ENCODE measurements at regions not wholly inside any gene's neighbourhood (a gene's known extent, or its start where the extent isn't known, plus 50 kb on each side); places are given as distances from the start of the nearest gene placed in this dataset.

- peaks cover 2 to 43% of the 10 kb centered on the region in 2 donors for H3K4me1 ChIP-seq (ENCODE audit: control insufficient read depth in 1 of 2, low read depth in 2 of 2)
- H3K4me3 ChIP-seq = no peak overlapping the region
- no peak overlapping the region for H3K27ac ChIP-seq
- ATAC-seq (ENCODE audit: insufficient number of reproducible peaks, low FRiP score, low read depth) = no peak
- TF ChIP-seq CTCF (IDR thresholded peaks at IDR 0.05) = no peak
- no peaks in the 10 kb centered on the region for H3K9me3 ChIP-seq
- no peaks in the 10 kb centered on the region for H3K36me3 ChIP-seq
- no peak for DNase-seq (ENCODE audit: low spot score)
- H3K27me3 ChIP-seq (replicated peaks; ENCODE audit: insufficient read depth) = no peaks in the 10 kb centered on the region
Measured at GRCh38 chr13:106879806-106880205, 311.9 kb upstream of the ARGLU1 start.

GRCh38 chr13:106874323-106874722 is 306.4 kb upstream of the ARGLU1 start:
- Histone ChIP-seq H3K9me3 (no peaks in the 10 kb centered on the region), H3K27me3 (replicated peaks; ENCODE audit: insufficient read depth) (no peaks in the 10 kb centered on the region), H3K36me3 (no peaks in the 10 kb centered on the region), H3K4me1 (ENCODE audit: control insufficient read depth in 1 of 2, low read depth in 2 of 2) (peaks cover 6 to 23% of the 10 kb centered on the region in 2 donors), H3K4me3 (no peak overlapping the region), H3K27ac (peak overlapping the region; percentile 33 to 37)
- DNase-seq (ENCODE audit: low spot score) (no peak), ATAC-seq (ENCODE audit: insufficient number of reproducible peaks, low FRiP score, low read depth) (no peak)
- TF ChIP-seq CTCF (IDR thresholded peaks at IDR 0.05) = no peak

DNA sequence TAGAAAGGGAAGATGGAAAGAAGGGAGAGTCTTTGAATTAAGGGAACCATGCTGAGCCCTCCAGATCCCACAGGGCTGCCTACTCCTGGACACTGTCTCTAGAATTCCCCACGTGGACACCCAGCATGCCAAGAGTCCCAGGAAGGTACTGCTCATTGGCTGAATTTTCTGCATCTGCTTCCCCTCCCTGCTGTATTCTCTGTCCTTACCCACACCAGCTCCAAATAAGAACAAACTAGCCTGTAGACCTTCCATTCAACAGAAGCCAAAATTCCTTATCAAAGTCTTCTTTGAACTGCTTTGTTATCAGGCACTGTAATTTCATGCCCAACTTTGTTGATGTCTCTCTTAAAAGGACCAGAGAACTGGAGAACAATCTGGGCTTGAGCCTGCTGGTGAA is 305.9 kb upstream of the ARGLU1 start:
- peak overlapping the region; percentile 33 to 37 for H3K27ac ChIP-seq
- ATAC-seq (ENCODE audit: insufficient number of reproducible peaks, low FRiP score, low read depth) = no peak

GRCh38 chr13:106867249-106867648 is 299.3 kb upstream of the ARGLU1 start:
- peak; percentile 41 for TF ChIP-seq CTCF (IDR thresholded peaks at IDR 0.05)
- H3K4me1 ChIP-seq (ENCODE audit: control insufficient read depth in 1 of 2, low read depth in 2 of 2) = peaks cover 0 to 16% of the 10 kb centered on the region in 2 donors
- H3K9me3 ChIP-seq = no peaks in the 10 kb centered on the region
- DNase-seq (ENCODE audit: low spot score) (no peak), ATAC-seq (ENCODE audit: insufficient number of reproducible peaks, low FRiP score, low read depth) (peak; percentile 14)
- peak overlapping the region; percentile 58 for H3K4me3 ChIP-seq
- no peak overlapping the region for H3K27ac ChIP-seq
- no peaks in the 10 kb centered on the region for H3K36me3 ChIP-seq
- H3K27me3 ChIP-seq (replicated peaks; ENCODE audit: insufficient read depth) = no peaks in the 10 kb centered on the region

More for the DNA sequence above, 305.9 kb upstream of the ARGLU1 start:
- no peak for TF ChIP-seq CTCF (IDR thresholded peaks at IDR 0.05)
- H3K9me3 ChIP-seq = no peaks in the 10 kb centered on the region
- no peak overlapping the region for H3K4me3 ChIP-seq
- no peaks in the 10 kb centered on the region for H3K27me3 ChIP-seq (replicated peaks; ENCODE audit: insufficient read depth)
- peaks cover 6 to 23% of the 10 kb centered on the region in 2 donors for H3K4me1 ChIP-seq (ENCODE audit: control insufficient read depth in 1 of 2, low read depth in 2 of 2)
- H3K36me3 ChIP-seq = no peaks in the 10 kb centered on the region
- no peak for DNase-seq (ENCODE audit: low spot score)

- Histone ChIP-seq H3K4me3 (no peak overlapping the region), H3K27me3 (replicated peaks; ENCODE audit: insufficient read depth) (no peaks in the 10 kb centered on the region), H3K27ac (peak overlapping the region in 1 of 2 donors; percentile 7), H3K4me1 (ENCODE audit: control insufficient read depth in 1 of 2, low read depth in 2 of 2) (peaks cover 0 to 9% of the 10 kb centered on the region in 2 donors), H3K36me3 (no peaks in the 10 kb centered on the region), H3K9me3 (no peaks in the 10 kb centered on the region)
- ATAC-seq (ENCODE audit: insufficient number of reproducible peaks, low FRiP score, low read depth) = no peak
- no peak for DNase-seq (ENCODE audit: low spot score)
- TF ChIP-seq CTCF (IDR thresholded peaks at IDR 0.05) = no peak
Measured at GRCh38 chr13:106865716-106866440, 297.9 kb upstream of the ARGLU1 start.
